ENCODE measurements at regions not wholly inside any gene's neighbourhood (a gene's known extent, or its start where the extent isn't known, plus 50 kb on each side); places are given as distances from the start of the nearest gene placed in this dataset.

DNA sequence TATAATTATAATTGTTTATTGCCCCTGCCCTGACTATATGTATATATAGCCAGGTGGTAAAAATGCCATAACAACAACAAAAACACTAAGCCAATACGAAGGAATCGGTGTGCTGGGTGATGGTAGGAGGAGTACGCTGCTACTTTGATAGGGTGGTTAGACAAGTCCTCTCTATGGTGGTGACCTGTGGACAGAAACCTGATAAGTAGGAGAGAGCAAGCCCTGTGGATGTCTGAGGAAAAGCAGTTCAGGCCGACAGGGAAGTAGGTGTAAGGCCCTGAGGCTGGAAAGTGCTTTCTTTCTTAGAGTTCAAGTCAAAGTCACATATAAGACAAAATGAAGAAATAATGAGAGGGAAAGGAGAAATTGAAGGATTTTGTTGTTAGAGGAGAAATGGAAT lies 823.8 kb upstream of the CELF2 start:
- Histone ChIP-seq H3K27ac (no peak overlapping the region), H3K27me3 (no peaks in the 10 kb centered on the region), H3K4me3 (no peak overlapping the region), H3K4me1 (no peaks in the 10 kb centered on the region), H3K36me3 (no peaks in the 10 kb centered on the region), H3K9me3 (no peaks in the 10 kb centered on the region)
- ATAC-seq (no peak), DNase-seq (no peak)
- intact Hi-C loops (cut with DNase I), result no loop called here
- TF ChIP-seq, protein P1, sequence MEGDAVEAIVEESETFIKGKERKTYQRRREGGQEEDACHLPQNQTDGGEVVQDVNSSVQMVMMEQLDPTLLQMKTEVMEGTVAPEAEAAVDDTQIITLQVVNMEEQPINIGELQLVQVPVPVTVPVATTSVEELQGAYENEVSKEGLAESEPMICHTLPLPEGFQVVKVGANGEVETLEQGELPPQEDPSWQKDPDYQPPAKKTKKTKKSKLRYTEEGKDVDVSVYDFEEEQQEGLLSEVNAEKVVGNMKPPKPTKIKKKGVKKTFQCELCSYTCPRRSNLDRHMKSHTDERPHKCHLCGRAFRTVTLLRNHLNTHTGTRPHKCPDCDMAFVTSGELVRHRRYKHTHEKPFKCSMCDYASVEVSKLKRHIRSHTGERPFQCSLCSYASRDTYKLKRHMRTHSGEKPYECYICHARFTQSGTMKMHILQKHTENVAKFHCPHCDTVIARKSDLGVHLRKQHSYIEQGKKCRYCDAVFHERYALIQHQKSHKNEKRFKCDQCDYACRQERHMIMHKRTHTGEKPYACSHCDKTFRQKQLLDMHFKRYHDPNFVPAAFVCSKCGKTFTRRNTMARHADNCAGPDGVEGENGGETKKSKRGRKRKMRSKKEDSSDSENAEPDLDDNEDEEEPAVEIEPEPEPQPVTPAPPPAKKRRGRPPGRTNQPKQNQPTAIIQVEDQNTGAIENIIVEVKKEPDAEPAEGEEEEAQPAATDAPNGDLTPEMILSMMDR (IDR thresholded peaks at IDR 0.05), result no peak

DNA sequence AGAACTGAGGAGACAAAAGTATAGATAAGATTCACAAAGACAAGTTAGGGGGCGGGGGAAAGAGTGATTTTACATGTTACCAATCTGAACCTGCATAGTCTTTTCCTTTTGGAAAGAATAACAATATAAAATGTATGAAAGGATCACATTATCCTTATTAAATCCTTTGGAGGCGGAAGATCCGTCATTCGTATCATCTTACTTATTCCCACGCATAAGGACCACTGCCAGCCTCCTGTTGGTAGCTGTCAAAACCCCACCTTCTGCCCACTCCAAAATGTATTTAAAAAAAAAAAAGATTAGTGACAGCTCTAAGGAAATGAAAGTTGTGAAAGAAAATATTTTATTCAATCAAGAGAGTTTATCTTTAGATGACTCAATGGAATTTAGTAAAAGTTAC lies 821.0 kb upstream of the CELF2 start:
- ATAC-seq, result no peak
- TF ChIP-seq, protein P1 (IDR thresholded peaks at IDR 0.05), result no peak
- intact Hi-C loops (cut with DNase I), result no loop called here

DNA sequence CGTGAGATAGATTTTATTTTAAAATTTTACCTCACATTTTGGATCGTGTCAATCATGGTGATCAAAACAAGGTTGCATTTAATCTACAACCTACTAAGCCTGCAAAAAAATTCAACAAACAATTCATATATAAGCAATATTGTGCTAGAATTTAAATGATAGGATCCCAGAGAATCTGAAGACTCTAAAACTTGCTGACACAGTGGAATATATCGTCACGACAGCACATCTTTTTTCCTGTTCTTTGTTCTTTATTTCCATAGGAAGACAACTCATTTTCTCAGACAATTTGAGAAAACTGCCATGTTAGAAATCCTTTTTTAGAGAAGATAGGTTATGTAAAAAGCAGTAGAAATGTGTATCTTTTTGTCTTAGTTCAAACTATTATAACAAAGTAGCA lies 820.2 kb upstream of the CELF2 start:
- H3K9me3 ChIP-seq, result no peaks in the 10 kb centered on the region
- intact Hi-C loops (cut with DNase I), result no loop called here
- DNase-seq (no peak), ATAC-seq (no peak)
- TF ChIP-seq, protein P1 (IDR thresholded peaks at IDR 0.05), result no peak
- no peak overlapping the region for H3K4me3 ChIP-seq
- no peaks in the 10 kb centered on the region for H3K27me3 ChIP-seq
- H3K27ac ChIP-seq, result no peak overlapping the region
- H3K36me3 ChIP-seq, result no peaks in the 10 kb centered on the region
- no peaks in the 10 kb centered on the region for H3K4me1 ChIP-seq

More for the DNA sequence above, 821.0 kb upstream of the CELF2 start:
- H3K4me1 ChIP-seq, result no peaks in the 10 kb centered on the region
- H3K9me3 ChIP-seq, result no peaks in the 10 kb centered on the region
- no peak overlapping the region for H3K27ac ChIP-seq
- H3K4me3 ChIP-seq, result no peak overlapping the region
- H3K27me3 ChIP-seq, result no peaks in the 10 kb centered on the region
- no peak for DNase-seq
- no peaks in the 10 kb centered on the region for H3K36me3 ChIP-seq

DNA sequence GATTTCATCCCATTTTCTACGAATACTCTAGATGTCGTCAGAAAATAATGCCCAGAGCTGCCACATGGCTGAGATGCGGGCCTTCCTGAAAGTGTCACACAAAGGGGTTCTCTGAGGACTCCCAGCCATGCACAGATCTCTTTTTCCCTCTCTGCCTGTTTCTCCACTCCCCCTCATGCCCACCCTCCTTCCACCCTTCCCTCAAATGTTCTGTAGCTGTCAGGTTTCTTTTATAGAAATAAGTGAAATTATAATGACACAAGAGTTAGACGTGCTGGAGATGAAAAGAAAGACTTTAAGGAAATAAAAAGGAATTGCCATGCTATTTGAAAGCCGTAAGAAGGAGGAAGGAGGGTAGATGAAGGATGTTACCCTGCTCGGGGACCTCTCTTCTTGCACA lies 819.3 kb upstream of the CELF2 start:
- intact Hi-C loops (cut with DNase I), result no loop called here
- no peak for ATAC-seq
- Histone ChIP-seq H3K9me3 (peaks cover 0 to 5% of the 10 kb centered on the region in 2 donors), H3K27ac (no peak overlapping the region), H3K4me1 (no peaks in the 10 kb centered on the region), H3K27me3 (no peaks in the 10 kb centered on the region), H3K36me3 (no peaks in the 10 kb centered on the region), H3K4me3 (no peak overlapping the region)
- TF ChIP-seq, protein P1 (IDR thresholded peaks at IDR 0.05), result no peak
- DNase-seq, result no peak

DNA sequence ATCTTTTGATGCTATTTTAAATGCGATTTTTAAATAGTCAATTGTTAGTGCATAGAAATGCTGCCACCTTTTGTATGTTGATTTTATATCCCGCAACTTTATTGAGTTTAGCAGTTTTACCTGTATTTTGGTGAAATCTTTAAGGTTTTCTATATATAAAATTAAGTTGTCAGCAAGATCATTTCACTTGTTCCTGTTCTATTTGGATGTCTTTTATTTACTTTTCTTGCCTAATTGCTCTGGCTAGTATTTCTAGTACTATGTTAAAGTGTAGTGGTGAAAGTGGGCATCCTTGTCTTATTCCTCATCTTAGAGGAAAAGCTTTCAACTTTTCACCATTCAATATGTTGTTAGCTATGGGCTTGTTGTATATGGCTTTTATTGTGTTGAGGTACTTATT lies 813.3 kb upstream of the CELF2 start:
- ATAC-seq (no peak), DNase-seq (no peak)
- H3K36me3 ChIP-seq, result no peaks in the 10 kb centered on the region
- H3K9me3 ChIP-seq, result peaks cover 0 to 30% of the 10 kb centered on the region in 2 donors
- intact Hi-C loops (cut with DNase I), result no loop called here
- no peaks in the 10 kb centered on the region for H3K4me1 ChIP-seq
- TF ChIP-seq, protein P1 (IDR thresholded peaks at IDR 0.05), result no peak
- H3K27ac ChIP-seq, result no peak overlapping the region
- H3K27me3 ChIP-seq, result no peaks in the 10 kb centered on the region
- no peak overlapping the region for H3K4me3 ChIP-seq
